HG03460 (cell line): ENCODE measurements at regions not wholly inside any gene's neighbourhood (a gene's known extent, or its start where the extent isn't known, plus 50 kb on each side); places are given as distances from the start of the nearest gene placed in this dataset.
"Not testable (repeated sequence)": the region's sequence is repeated elsewhere in the genome, so short reads cannot be mapped to it uniquely, and the experiment has no call there.

ENCODE experiments used
- ATAC-seq: cut with Tn5 transposase; IDR thresholded peaks from one replicate; pipeline ENCODE4 v1.9.1; 2021; ENCODE audit not compliant: unreplicated experiment

DNA sequence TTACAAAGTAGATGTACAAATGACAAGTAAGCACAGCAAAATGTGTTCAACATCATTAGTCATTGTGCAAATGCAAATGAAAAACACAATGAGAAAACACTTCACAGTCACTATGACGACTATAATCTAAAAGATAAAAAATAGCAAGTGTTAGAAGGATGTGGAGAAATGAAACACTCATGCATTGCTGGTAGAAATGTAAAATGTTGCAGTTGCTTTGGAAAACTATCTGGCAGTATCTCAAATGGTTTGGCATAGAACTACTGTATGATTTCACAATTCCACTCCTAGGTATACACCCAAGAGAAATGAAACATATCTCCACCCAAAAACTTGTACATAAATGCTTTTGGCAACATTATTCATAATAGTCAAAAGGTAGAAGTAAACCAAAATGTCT, 459.7 kb upstream of the TRAM1L1 start:
- no peak for ATAC-seq

DNA sequence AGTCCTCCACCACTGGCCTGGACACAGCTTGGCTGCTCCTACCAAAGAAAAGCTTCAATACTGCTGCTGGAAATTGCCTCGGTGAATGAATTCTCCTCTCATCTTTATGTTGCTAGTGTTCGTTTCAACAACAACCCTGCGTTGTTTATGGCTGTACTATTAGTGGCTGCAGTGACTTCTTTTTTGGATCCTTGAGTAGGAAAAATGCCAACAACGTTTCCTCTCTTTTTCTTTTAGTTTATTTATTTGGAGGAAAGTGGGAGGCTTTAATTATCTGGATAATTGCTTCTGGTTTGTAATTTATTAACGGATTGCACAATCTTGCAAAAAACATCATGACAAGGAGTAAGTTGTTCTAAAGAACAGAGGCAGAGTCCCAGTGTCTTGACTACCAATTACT, 464.1 kb upstream of the TRAM1L1 start:
- no peak for ATAC-seq

DNA sequence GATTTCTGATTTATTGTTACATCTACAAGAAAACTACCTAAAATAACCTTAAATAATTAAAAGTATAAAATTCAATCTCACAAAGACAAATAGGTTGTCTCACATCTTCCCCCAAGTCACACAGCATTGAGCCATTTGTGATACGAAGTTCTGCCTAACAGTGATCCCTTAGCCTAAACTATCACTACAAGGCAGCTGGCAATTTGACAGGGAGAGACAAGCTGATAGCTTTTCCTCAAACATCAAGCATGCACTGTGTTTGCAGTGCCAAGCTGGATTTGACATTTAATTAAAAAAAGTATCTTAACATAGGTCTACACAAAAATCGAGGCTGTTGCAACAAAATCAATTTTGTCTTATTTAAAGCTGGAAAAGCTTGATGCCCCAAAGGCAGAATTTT, 464.7 kb upstream of the TRAM1L1 start:
- no peak for ATAC-seq

DNA sequence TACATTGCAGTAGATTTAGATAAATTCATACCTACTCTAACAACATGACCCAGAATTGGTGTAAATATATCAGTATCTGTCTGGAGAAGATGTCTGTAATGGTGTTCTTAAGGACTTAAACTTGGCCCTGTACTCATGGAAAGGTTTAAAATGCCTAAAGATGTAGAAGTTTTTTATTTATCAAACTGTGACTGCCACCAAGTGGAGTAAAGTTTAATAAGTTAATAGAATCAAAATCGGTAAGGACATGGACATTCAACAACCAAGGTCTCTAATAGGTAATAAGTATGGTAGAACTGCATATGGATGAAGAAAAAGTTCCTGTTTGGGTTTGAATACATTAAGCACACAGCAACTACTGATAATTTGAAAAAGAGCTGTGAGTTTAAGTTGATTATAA, 474.0 kb upstream of the NDST3 start:
- no peak for ATAC-seq

GRCh38 chr4:117574085-117574484, 460.2 kb upstream of the NDST3 start:
- ATAC-seq, result no peak

GRCh38 chr4:117575850-117576249, 458.4 kb upstream of the NDST3 start:
- ATAC-seq, result no peak

DNA sequence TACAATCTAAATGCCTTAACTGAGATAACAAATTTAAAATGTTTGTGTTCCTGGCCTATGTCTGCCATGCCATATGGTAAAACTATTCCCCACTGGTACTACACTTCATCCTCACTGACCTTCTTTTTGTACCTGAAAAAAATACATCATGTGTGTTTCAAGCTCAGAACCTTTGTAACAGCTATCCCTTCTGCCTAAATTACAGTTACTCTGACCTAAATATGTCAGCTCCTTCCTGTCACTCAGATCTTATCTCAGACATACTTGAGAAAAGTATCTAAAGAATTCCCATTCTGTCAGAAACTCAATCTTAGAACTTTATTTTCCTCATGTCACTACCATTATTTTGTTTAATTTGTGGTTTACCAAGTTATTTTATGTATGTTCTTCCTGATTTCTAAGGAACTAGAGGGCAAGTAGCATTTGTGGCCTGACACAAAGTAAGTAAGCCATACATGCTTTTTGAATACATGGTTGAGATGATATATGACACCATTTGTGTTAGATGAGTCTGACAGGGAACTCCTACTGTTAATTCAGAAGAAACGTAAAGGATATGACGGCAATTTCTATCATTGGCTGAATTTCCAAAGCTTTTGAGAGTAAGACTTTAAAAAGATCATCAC, 456.5 kb upstream of the NDST3 start:
- no peak for ATAC-seq

DNA sequence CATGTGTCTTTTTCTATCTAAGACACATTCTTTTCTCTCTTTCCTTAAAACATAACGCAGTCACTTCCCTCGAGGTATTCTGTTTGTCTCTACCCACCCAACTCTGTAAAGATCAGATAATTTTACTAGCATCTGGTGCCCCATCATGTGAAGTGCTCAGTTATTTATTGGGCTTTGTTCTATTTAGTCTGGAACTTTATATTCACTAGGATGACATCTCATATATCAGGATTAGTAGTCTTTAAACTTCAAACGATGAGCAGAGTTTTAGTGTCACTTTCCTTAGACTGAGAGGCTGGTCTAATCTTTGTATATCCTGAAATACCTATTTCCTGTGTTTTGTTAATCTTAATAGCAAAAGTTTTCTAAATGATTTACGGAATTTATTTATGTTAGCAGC, 445.5 kb upstream of the NDST3 start:
- ATAC-seq, result no peak

DNA sequence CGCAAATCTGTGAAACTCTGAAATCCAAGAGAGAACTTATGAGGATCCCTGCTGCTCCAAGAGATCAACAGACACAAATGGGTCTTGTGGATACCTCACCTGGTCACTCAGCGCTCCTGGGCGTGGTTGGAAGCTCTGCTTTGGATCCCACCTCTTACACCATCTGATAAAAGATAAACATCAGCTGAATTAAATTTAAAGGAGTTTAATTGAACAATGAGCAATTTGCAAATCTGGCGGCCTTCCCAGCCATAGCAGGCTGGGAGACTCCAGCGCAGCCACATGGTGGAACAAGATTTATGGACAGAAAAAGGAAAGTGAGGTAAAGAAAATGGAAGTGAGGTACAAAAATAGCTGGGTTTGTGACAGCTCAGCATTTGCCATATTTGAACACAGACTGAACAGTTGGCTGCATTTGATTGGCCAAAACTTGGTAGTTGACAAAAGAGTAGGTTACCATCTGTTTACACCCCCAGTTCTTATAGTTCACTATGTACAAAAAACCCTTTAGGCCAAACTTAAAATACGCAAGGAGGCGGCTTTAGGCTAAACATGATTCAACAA, 437.3 kb upstream of the NDST3 start:
- no peak for ATAC-seq

DNA sequence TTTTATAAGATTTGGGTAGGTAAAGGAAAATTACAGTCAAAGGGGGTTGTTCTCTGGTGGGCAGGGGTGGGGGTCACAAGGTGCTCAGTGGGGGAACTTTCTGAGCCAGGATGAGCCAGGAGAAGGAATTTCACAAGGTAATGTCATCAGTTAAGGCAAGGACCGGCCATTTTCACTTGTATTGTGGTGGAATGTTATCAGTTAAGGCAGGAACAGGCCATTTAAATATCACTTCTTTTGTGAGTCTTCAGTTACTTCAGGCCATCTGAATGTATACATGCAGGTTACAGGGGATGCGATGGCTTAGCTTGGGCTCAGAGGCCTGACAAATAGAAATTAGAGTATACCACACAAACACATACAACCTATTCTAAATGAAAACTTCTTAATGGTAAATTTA, 434.9 kb upstream of the NDST3 start:
- ATAC-seq, result not testable (repeated sequence)

- ATAC-seq, result not testable (repeated sequence)
Observed at GRCh38 chr4:117600936-117601335, 433.4 kb upstream of the NDST3 start.

DNA sequence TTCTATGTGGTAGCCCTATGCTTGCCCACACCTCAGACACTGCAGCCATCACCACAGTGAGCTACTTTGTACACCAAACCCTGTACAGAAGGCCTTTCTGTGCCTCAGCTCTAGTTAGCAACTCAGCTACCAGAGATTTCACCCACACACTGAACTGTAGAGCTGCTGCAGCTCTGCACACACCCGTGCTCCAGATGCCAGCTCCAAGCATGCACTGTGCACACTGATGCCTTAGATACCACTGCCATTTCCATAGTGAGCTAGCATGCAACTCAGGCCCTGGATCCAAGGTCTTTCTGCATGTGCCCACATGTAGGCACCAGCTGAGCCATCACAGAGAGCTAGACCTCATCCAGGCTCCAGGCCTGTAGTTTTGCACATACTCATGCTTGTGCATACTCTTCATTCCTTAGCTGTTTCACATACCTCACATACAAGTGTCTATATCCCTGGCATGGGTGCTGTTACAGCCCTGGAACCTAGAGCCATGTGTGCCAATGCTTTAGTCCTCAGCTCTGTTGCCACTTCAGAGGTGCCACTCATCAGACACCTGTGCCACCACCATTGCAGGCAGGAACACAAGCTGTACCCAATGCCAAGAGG, 423.5 kb upstream of the NDST3 start:
- ATAC-seq, result no peak

- ATAC-seq, result no peak
Observed at GRCh38 chr4:117621673-117622072, 412.6 kb upstream of the NDST3 start.

DNA sequence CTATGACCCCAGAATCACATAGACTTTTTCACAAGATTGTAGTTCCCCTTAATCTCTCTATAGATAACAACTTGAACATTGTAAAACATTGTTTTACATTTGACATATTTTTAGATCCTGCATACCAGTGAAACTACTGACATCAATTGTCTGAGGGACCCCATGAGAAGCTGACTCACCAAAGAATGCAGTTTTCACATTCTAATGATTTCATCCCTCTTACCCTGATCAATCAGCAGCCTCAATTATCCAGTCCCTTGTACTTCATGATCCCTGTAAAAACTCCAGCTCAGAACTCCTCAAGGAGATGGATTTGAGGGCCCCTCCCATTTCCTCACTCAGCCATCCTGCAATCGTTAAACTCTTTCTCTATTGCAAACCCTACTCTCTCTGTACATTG, 411.0 kb upstream of the NDST3 start:
- no peak for ATAC-seq

- ATAC-seq, result no peak
Observed at GRCh38 chr4:117626664-117627063, 407.6 kb upstream of the NDST3 start.

DNA sequence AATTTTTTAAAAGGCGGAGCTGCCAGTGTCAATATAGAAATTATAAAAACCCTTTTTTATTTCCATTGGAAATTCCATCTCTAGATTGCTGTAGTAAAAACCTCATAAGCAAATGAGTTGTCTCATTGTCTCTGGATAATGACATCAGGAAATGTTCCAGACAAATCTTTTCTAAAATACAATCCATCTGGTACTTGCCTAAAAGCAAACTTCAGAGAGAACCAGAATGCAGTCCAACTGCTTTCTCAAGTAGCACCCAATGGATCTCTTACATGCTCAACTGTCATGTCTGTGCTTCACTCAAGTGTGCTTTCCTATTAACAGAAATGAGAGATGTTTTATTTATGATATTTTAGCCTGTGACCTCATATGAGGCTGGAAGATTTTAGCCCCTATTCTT, 399.6 kb upstream of the NDST3 start:
- no peak for ATAC-seq

GRCh38 chr4:117637347-117637746, 396.9 kb upstream of the NDST3 start:
- no peak for ATAC-seq

DNA sequence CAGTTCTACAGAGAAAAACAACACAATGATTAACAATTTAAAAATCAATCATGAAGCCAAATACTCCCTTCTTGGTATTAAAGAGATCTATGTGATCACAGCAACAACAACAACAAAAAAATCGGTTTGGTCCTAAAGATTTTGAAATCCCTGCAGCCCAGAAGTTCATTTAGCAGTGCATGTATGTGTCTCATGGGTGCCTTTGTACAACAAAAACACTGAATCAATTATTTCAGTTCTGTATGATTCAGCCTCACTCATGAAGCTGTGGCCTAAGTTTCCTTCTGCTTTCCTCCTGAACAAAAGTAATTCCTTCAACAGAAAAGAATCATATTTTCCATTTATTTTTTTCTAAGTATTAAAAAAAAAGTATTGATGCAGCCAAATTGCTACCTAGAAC, 393.4 kb upstream of the NDST3 start:
- ATAC-seq, result no peak

- ATAC-seq, result no peak
Observed at GRCh38 chr4:117641519-117641918, 392.8 kb upstream of the NDST3 start.

DNA sequence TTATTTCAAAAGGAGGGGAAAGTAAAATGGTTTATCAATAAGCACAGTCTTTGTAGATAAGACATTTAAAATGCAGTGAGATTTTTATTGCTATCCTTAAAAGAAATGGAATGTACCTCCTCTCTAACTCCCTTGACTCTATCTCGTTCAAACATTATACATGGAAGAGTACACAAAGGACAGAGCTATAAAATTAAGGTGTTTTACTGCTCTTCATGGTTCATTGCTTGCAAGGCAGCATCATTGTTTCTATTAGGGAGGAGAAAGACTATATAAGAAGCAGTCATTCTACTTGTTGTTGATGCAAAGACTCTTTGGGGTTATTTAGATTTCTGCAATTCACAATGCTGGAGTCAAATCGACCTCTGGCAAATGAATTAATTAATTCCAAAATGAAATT, 380.2 kb upstream of the NDST3 start:
- ATAC-seq, result no peak

DNA sequence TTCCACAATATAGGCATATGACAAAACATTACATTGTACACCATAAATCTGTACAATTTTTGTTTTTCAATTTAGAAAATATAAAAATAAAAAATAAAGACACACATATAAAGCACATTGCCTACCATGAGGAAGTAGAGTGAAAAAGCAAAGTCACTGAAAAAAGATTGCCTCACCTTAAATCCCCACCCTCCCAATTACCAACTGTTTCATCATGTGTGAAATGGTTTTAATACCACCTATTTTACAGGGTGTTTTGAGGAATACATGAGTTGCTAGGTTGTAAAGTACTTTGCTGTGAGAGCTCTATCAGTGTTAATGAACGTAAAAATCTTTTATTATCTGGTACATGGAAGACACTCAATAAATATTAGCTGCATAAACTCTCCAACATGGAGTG, 373.6 kb upstream of the NDST3 start:
- ATAC-seq, result no peak

GRCh38 chr4:117661091-117662072, 372.9 kb upstream of the NDST3 start:
- no peak for ATAC-seq
